ENCODE measurements at regions not wholly inside any gene's neighbourhood (a gene's known extent, or its start where the extent isn't known, plus 50 kb on each side); places are given as distances from the start of the nearest gene placed in this dataset.

DNA sequence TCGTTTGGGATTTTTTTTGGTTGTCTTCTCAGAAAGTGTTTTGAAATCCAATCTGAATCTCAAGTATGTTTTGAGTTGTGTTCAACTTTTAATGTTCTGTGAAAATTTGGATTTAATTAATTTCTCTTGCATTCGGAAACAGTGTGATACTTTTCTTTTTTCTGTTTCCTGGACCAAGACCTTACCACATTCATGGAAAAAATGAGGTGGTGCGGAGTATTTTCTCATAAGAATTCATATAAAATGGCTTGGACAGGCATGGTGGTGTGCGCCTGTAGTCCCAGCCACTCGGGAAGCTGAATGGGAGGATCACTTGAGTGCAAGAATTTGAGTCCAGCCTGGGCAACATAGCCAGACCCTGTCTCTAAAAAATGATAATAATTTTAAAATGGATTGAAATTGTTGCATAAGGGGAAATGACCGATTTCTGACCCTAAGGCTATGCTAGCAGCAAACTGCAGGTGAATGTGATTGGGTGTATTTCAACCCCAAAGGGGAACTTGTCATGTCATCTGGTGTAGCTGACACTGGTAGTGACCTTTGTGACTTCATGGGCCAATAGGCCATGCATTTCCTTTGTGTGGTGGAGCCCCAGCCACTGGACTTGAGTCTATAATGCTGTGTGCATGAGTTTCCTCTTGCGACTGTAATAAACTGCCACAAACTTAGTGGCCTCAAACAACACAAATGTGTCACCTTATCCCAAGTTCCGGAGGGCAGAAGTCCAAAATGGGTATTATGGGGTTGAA is 123.5 kb upstream of the RFLNA start:
- Histone ChIP-seq H3K9ac (ENCODE audit: low read length) (no peak overlapping the region), H3K4me2 (ENCODE audit: low read length) (no peak overlapping the region), H3K9me2 (ENCODE audit: insufficient read depth, low read length) (no peaks in the 10 kb centered on the region), H3F3A (ENCODE audit: insufficient read depth, low read length, poor library complexity, severe bottlenecking) (no peaks in the 10 kb centered on the region), H2AFZ (ENCODE audit: low read depth, low read length) (no peak overlapping the region), H3K79me2 (replicated peaks; ENCODE audit: insufficient read depth, low read length) (no peaks in the 10 kb centered on the region), H3K27me3 (ENCODE audit: insufficient read depth, low read depth, low read length) (no peaks in the 10 kb centered on the region), H3K27ac (ENCODE audit: low read length) (no peak overlapping the region), H3K36me3 (ENCODE audit: insufficient read depth, low read length) (no peaks in the 10 kb centered on the region), H3K4me3 (ENCODE audit: low read length) (no peak overlapping the region), H4K20me1 (ENCODE audit: insufficient read depth) (no peaks in the 10 kb centered on the region), H3K9me3 (ENCODE audit: low read length) (no peaks in the 10 kb centered on the region)
- TF ChIP-seq, protein P1, sequence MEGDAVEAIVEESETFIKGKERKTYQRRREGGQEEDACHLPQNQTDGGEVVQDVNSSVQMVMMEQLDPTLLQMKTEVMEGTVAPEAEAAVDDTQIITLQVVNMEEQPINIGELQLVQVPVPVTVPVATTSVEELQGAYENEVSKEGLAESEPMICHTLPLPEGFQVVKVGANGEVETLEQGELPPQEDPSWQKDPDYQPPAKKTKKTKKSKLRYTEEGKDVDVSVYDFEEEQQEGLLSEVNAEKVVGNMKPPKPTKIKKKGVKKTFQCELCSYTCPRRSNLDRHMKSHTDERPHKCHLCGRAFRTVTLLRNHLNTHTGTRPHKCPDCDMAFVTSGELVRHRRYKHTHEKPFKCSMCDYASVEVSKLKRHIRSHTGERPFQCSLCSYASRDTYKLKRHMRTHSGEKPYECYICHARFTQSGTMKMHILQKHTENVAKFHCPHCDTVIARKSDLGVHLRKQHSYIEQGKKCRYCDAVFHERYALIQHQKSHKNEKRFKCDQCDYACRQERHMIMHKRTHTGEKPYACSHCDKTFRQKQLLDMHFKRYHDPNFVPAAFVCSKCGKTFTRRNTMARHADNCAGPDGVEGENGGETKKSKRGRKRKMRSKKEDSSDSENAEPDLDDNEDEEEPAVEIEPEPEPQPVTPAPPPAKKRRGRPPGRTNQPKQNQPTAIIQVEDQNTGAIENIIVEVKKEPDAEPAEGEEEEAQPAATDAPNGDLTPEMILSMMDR (IDR thresholded peaks at IDR 0.05; ENCODE audit: poor library complexity, severe bottlenecking), result no peak
- TF ChIP-seq RAD21 (conservative IDR thresholded peaks at IDR 0.05) (no peak), POLR2AphosphoS5 (IDR thresholded peaks at IDR 0.05) (no peak), TAF1 (IDR thresholded peaks at IDR 0.05; ENCODE audit: low read depth) (no peak), REST (IDR thresholded peaks at IDR 0.05; ENCODE audit: borderline replicate concordance) (no peak), EZH2 (IDR thresholded peaks at IDR 0.05; ENCODE audit: borderline replicate concordance, insufficient read depth, low read length, poor library complexity, severe bottlenecking) (no peak), SMC3 (conservative IDR thresholded peaks at IDR 0.05; ENCODE audit: poor library complexity) (no peak)

DNA sequence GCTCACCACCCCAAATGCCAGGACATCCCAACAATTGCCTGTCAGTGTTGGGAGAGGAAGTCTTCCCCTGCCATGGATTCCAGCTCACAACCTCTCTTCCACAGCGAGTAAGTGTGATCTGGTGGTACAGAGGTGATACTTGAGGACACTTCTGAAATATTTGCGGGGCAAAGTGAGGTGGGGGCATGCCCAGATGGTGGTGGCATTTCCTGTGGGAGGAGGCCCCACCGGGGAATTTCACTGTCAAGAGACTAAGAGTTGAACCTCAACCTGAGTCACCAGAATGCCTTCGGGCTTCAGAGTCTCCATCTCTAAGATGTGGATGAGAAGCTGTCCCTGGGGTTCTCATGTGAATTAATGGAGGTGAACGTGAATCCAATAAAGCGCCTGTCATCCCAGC is 122.3 kb upstream of the RFLNA start:
- Histone ChIP-seq H2AFZ (ENCODE audit: low read depth, low read length) (no peak overlapping the region), H3K9me3 (ENCODE audit: low read length) (no peaks in the 10 kb centered on the region), H3K27ac (ENCODE audit: low read length) (no peak overlapping the region), H3K27me3 (ENCODE audit: insufficient read depth, low read depth, low read length) (no peaks in the 10 kb centered on the region), H3K9me2 (ENCODE audit: insufficient read depth, low read length) (no peaks in the 10 kb centered on the region), H3K4me2 (ENCODE audit: low read length) (no peak overlapping the region), H3K9ac (ENCODE audit: low read length) (no peak overlapping the region), H3K79me2 (replicated peaks; ENCODE audit: insufficient read depth, low read length) (no peaks in the 10 kb centered on the region), H3K4me3 (ENCODE audit: low read length) (no peak overlapping the region), H3F3A (ENCODE audit: insufficient read depth, low read length, poor library complexity, severe bottlenecking) (no peaks in the 10 kb centered on the region), H4K20me1 (ENCODE audit: insufficient read depth) (no peaks in the 10 kb centered on the region), H3K36me3 (ENCODE audit: insufficient read depth, low read length) (no peaks in the 10 kb centered on the region)
- TF ChIP-seq POLR2AphosphoS5 (IDR thresholded peaks at IDR 0.05) (no peak), REST (IDR thresholded peaks at IDR 0.05; ENCODE audit: borderline replicate concordance) (no peak), TAF1 (IDR thresholded peaks at IDR 0.05; ENCODE audit: low read depth) (no peak), EZH2 (IDR thresholded peaks at IDR 0.05; ENCODE audit: borderline replicate concordance, insufficient read depth, low read length, poor library complexity, severe bottlenecking) (no peak), EP300 (conservative IDR thresholded peaks at IDR 0.05; ENCODE audit: poor library complexity, severe bottlenecking) (no peak), MXI1 (conservative IDR thresholded peaks at IDR 0.05; ENCODE audit: poor library complexity, severe bottlenecking) (no peak), RAD21 (conservative IDR thresholded peaks at IDR 0.05) (no peak), SMC3 (conservative IDR thresholded peaks at IDR 0.05; ENCODE audit: poor library complexity) (no peak)
- TF ChIP-seq, protein P1 (IDR thresholded peaks at IDR 0.05; ENCODE audit: poor library complexity, severe bottlenecking), result no peak

Data from neural cell (in vitro differentiated cells).